ENCODE measurements at regions not wholly inside any gene's neighbourhood (a gene's known extent, or its start where the extent isn't known, plus 50 kb on each side); places are given as distances from the start of the nearest gene placed in this dataset.

- Histone ChIP-seq H3K9me3 (ENCODE audit: low read length) (peaks cover 7% of the 10 kb centered on the region; the same call in 1 of the 2 replicates), H3K27me3 (ENCODE audit: control insufficient read depth in 1 of 2, insufficient read depth in 2 of 2, low read length in 2 of 2) (no peaks in the 10 kb centered on the region), H3K9ac (ENCODE audit: insufficient read depth, low read depth, low read length) (no peak overlapping the region), H2AFZ (ENCODE audit: low read length) (no peak overlapping the region), H3K36me3 (replicated peaks in 1 of 2; ENCODE audit: control insufficient read depth in 1 of 2, insufficient read depth in 2 of 2, low read length in 2 of 2) (no peaks in the 10 kb centered on the region), H3K79me2 (ENCODE audit: insufficient read depth, low read length) (no peaks in the 10 kb centered on the region), H3K4me2 (ENCODE audit: low read depth, low read length) (no peak overlapping the region), H3K4me3 (replicated peaks in 1 of 3; ENCODE audit: insufficient read depth in 1 of 3, low read depth in 2 of 3, low read length in 3 of 3) (no peak overlapping the region), H4K20me1 (ENCODE audit: insufficient read depth, low read length) (no peaks in the 10 kb centered on the region), H3K4me1 (ENCODE audit: insufficient read depth, low read length) (peaks cover 25% of the 10 kb centered on the region), H3K27ac (ENCODE audit: extremely low read length, insufficient read depth, low read length) (no peak overlapping the region)
- in situ Hi-C loops (cut with HindIII; ENCODE audit: extremely low pct_ligation_motif_present, low pct_unique_long_range_greater_than_20kb) (no loop called here), intact Hi-C loops (cut with micrococcal nuclease; ENCODE audit: unreplicated experiment) (no loop called here)
- BruUV-seq (replicated peaks), result no TSS peak
- POLR2A ChIA-PET, result no interaction called here
- CTCF ChIA-PET (ENCODE audit: low intra/inter-chr PET ratio, low total read pairs), result no interaction called here
- ATAC-seq, result no peak
- 85% methylated on average over 8 of the region's 8 CpGs for WGBS (ENCODE audit: low lambda C conversion rate)
- TF ChIP-seq MED8 (CRISPR knock-in tag; IDR thresholded peaks at IDR 0.05; ENCODE audit: insufficient replicate concordance) (no peak), ZFP41 (CRISPR knock-in tag; IDR thresholded peaks at IDR 0.05; ENCODE audit: borderline replicate concordance) (no peak), HMGA1 (CRISPR knock-in tag; conservative IDR thresholded peaks at IDR 0.05) (no peak), KAT7 (CRISPR knock-in tag; IDR thresholded peaks at IDR 0.05; ENCODE audit: borderline replicate concordance) (no peak), GZF1 (CRISPR knock-in tag; IDR thresholded peaks at IDR 0.05) (no peak), ZNF563 (CRISPR knock-in tag; IDR thresholded peaks at IDR 0.05) (no peak), ZFP36L2 (CRISPR knock-in tag; IDR thresholded peaks at IDR 0.05) (no peak), ZBTB25 (CRISPR knock-in tag; IDR thresholded peaks at IDR 0.05) (no peak), ZNF34 (CRISPR knock-in tag; IDR thresholded peaks at IDR 0.05; ENCODE audit: borderline replicate concordance) (no peak), ZKSCAN8 (CRISPR knock-in tag; IDR thresholded peaks at IDR 0.05; ENCODE audit: borderline replicate concordance) (no peak), IKZF1 (IDR thresholded peaks at IDR 0.05) (no peak), MAFF (IDR thresholded peaks at IDR 0.05; ENCODE audit: low read depth, low read length) (no peak), ZNF3 (CRISPR knock-in tag; IDR thresholded peaks at IDR 0.05) (no peak), EZH2 (conservative IDR thresholded peaks at IDR 0.05; ENCODE audit: low read depth, low read length) (no peak)
- TF ChIP-seq, protein P1, sequence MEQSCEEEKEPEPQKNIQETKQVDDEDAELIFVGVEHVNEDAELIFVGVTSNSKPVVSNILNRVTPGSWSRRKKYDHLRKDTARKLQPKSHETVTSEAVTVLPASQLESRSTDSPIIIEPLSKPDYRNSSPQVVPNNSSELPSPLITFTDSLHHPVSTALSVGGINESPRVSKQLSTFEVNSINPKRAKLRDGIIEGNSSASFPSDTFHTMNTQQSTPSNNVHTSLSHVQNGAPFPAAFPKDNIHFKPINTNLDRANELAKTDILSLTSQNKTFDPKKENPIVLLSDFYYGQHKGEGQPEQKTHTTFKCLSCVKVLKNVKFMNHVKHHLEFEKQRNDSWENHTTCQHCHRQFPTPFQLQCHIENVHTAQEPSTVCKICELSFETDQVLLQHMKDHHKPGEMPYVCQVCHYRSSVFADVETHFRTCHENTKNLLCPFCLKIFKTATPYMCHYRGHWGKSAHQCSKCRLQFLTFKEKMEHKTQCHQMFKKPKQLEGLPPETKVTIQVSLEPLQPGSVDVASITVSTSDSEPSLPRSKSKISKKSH (CRISPR knock-in tag; IDR thresholded peaks at IDR 0.05; ENCODE audit: borderline replicate concordance), result no peak
- TF ChIP-seq, protein P2, sequence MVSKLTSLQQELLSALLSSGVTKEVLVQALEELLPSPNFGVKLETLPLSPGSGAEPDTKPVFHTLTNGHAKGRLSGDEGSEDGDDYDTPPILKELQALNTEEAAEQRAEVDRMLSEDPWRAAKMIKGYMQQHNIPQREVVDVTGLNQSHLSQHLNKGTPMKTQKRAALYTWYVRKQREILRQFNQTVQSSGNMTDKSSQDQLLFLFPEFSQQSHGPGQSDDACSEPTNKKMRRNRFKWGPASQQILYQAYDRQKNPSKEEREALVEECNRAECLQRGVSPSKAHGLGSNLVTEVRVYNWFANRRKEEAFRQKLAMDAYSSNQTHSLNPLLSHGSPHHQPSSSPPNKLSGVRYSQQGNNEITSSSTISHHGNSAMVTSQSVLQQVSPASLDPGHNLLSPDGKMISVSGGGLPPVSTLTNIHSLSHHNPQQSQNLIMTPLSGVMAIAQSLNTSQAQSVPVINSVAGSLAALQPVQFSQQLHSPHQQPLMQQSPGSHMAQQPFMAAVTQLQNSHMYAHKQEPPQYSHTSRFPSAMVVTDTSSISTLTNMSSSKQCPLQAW (CRISPR knock-in tag; IDR thresholded peaks at IDR 0.05), result no peak
- no peak for DNase-seq (ENCODE audit: low spot score)
- no peak for FAIRE-seq
Measured at GRCh38 chr2:120460511-120460910, 114.6 kb downstream of the INHBB start.
